Neural cell (in vitro differentiated cells): ENCODE measurements at regions not wholly inside any gene's neighbourhood (a gene's known extent, or its start where the extent isn't known, plus 50 kb on each side); places are given as distances from the start of the nearest gene placed in this dataset.

Experiments used
- H2AFZ ChIP-seq: fragments of 200-600, 300-800 bp; sonication (generic), shearing (Covaris generic); 2 replicates; pipeline ENCODE4 v1.6.0; 2014; ENCODE audit warnings: low read depth, mild to moderate bottlenecking, antibody characterized with exemption, low read length, moderate library complexity
- H3F3A ChIP-seq: fragments of 200-600 bp; shearing (Covaris generic); 2 replicates; pipeline ENCODE4 v1.6.1; 2016; ENCODE audit warnings: mild to moderate bottlenecking, moderate library complexity, mixed read lengths, antibody characterized with exemption, low read length; ENCODE audit not compliant: insufficient read depth, poor library complexity, severe bottlenecking
- H3K27ac ChIP-seq: fragments of 200-600, 300-800 bp; sonication (generic), shearing (Covaris generic); 2 replicates; pipeline ENCODE4 v1.5.1; 2014; ENCODE audit warnings: mild to moderate bottlenecking, low read length, moderate library complexity
- H3K27me3 ChIP-seq: fragments of 300-800, 200-600 bp; sonication (generic), shearing (Covaris generic); 2 replicates; pipeline ENCODE4 v1.6.0; 2014; ENCODE audit warnings: mild to moderate bottlenecking, low read depth, low read length, moderate library complexity; ENCODE audit not compliant: insufficient read depth
- H3K36me3 ChIP-seq: fragments of 300-800, 200-600 bp; sonication (generic), shearing (Covaris generic); 2 replicates; pipeline ENCODE4 v1.5.1; 2014; ENCODE audit warnings: mild to moderate bottlenecking, antibody characterized with exemption, low read length, moderate library complexity; ENCODE audit not compliant: insufficient read depth
- H3K4me2 ChIP-seq: fragments of 300-800, 200-600 bp; sonication (generic), shearing (Covaris generic); 2 replicates; pipeline ENCODE4 v1.6.0; 2014; ENCODE audit warnings: mild to moderate bottlenecking, low read length
- H3K4me3 ChIP-seq: fragments of 300-800, 200-600 bp; sonication (generic), shearing (Covaris generic); 2 replicates; pipeline ENCODE4 v1.5.1; 2014; ENCODE audit warnings: mild to moderate bottlenecking, low read length, moderate library complexity
- H3K79me2 ChIP-seq: fragments of 200-600 bp; shearing (Covaris generic); replicated peaks from 2 replicates; pipeline ENCODE4 v1.6.0; 2014; ENCODE audit warnings: mild to moderate bottlenecking, low read length, moderate library complexity; ENCODE audit not compliant: insufficient read depth
- H3K9ac ChIP-seq: fragments of 300-800, 200-600 bp; sonication (generic), shearing (Covaris generic); 2 replicates; pipeline ENCODE4 v1.6.1; 2016; ENCODE audit warnings: mild to moderate bottlenecking, low read length, mixed read lengths
- H3K9me2 ChIP-seq: fragments of 200-600 bp; shearing (Covaris generic); 2 replicates; pipeline ENCODE4 v1.6.1; 2016; ENCODE audit warnings: mild to moderate bottlenecking, low read length, mixed read lengths; ENCODE audit not compliant: insufficient read depth
- H3K9me3 ChIP-seq: fragments of 200-600, 300-800 bp; sonication (generic), shearing (Covaris generic); 2 replicates; pipeline ENCODE4 v1.6.1; 2016; ENCODE audit warnings: mild to moderate bottlenecking, mixed run types, low read length, moderate library complexity, mixed read lengths
- H4K20me1 ChIP-seq: fragments of 200-600 bp; shearing (Covaris generic); 2 replicates; pipeline ENCODE4 v1.6.1; 2016; ENCODE audit warnings: mild to moderate bottlenecking, mixed run types; ENCODE audit not compliant: insufficient read depth
- EP300 ChIP-seq: fragments of 450-650 bp; conservative IDR thresholded peaks from 2 replicates; pipeline ENCODE4 v1.6.1; 2014; ENCODE audit warnings: antibody characterized with exemption, mild to moderate bottlenecking, moderate library complexity; ENCODE audit not compliant: poor library complexity, severe bottlenecking
- EZH2 ChIP-seq: fragments of 200-600, 300-800 bp; shearing (Covaris generic), sonication (generic); IDR thresholded peaks from 2 replicates; pipeline ENCODE4 v1.6.1; 2014; ENCODE audit warnings: antibody characterized with exemption, low read length, borderline replicate concordance, mild to moderate bottlenecking; ENCODE audit not compliant: insufficient read depth, poor library complexity, severe bottlenecking
- MXI1 ChIP-seq: fragments of 450-650 bp; conservative IDR thresholded peaks from 2 replicates; pipeline ENCODE4 v1.6.1; 2014; ENCODE audit warnings: antibody characterized with exemption, mild to moderate bottlenecking; ENCODE audit not compliant: poor library complexity, severe bottlenecking
- POLR2AphosphoS5 ChIP-seq: IDR thresholded peaks from 2 replicates; pipeline ENCODE4 v1.6.1; 2012
- RAD21 ChIP-seq: fragments of 450-650 bp; conservative IDR thresholded peaks from 2 replicates; pipeline ENCODE4 v1.6.1; 2014; ENCODE audit warnings: antibody characterized with exemption, mild to moderate bottlenecking, moderate library complexity
- SMC3 ChIP-seq: fragments of 450-650 bp; conservative IDR thresholded peaks from 2 replicates; pipeline ENCODE4 v1.6.1; 2014; ENCODE audit warnings: antibody characterized with exemption, mild to moderate bottlenecking, moderate library complexity; ENCODE audit not compliant: poor library complexity
- TAF1 ChIP-seq: IDR thresholded peaks from 2 replicates; pipeline ENCODE4 v1.6.1; 2012; ENCODE audit warnings: low read depth
- TF ChIP-seq, protein P1 (sequence below): IDR thresholded peaks from 2 replicates; pipeline ENCODE4 v1.6.1; 2012; ENCODE audit warnings: borderline replicate concordance
- TF ChIP-seq, protein P2 (sequence below): fragments of 450-650 bp; IDR thresholded peaks from 2 replicates; pipeline ENCODE4 v1.5.1; 2014; ENCODE audit warnings: antibody characterized with exemption, mild to moderate bottlenecking, moderate library complexity; ENCODE audit not compliant: poor library complexity, severe bottlenecking

DNA sequence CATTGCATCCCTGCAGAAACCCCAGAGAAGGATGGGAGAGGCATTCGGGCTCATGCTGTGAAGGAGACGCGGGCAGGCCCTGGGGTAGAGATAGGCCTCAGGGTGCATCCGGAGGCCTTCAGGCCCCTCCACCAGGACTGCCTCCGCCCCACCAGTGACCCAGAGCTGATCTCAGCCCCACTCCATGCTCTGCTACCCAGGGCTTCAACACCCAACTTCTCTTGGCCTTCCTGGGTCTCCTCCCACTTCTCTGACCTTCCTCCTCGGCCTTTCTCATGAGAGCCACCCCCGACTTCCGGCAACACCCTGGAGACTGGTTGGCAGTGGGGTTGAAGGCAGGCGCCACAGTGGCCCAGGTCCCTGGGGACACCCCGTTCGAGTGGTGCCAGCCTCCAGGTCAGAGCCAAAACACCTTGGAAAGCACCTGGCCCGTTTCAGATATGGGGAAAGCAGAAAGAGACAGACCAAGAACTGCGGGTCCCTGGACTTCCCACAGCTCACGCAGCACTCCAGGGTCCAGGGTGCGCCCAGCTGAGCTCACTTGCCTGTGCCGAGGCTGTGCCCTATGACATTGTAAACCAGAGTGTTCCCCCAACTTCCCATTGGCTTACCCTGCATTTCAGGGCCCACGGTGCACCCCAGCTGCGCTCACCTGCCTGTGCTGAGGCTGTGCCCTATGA, 65.1 kb upstream of the OLFM1 start:
- TF ChIP-seq POLR2AphosphoS5, result no peak
- no peak for TF ChIP-seq EZH2
- TF ChIP-seq, protein P1, sequence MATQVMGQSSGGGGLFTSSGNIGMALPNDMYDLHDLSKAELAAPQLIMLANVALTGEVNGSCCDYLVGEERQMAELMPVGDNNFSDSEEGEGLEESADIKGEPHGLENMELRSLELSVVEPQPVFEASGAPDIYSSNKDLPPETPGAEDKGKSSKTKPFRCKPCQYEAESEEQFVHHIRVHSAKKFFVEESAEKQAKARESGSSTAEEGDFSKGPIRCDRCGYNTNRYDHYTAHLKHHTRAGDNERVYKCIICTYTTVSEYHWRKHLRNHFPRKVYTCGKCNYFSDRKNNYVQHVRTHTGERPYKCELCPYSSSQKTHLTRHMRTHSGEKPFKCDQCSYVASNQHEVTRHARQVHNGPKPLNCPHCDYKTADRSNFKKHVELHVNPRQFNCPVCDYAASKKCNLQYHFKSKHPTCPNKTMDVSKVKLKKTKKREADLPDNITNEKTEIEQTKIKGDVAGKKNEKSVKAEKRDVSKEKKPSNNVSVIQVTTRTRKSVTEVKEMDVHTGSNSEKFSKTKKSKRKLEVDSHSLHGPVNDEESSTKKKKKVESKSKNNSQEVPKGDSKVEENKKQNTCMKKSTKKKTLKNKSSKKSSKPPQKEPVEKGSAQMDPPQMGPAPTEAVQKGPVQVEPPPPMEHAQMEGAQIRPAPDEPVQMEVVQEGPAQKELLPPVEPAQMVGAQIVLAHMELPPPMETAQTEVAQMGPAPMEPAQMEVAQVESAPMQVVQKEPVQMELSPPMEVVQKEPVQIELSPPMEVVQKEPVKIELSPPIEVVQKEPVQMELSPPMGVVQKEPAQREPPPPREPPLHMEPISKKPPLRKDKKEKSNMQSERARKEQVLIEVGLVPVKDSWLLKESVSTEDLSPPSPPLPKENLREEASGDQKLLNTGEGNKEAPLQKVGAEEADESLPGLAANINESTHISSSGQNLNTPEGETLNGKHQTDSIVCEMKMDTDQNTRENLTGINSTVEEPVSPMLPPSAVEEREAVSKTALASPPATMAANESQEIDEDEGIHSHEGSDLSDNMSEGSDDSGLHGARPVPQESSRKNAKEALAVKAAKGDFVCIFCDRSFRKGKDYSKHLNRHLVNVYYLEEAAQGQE, result no peak
- no peak for TF ChIP-seq SMC3
- no peak for TF ChIP-seq MXI1
- TF ChIP-seq RAD21, result no peak
- no peak for TF ChIP-seq TAF1
- TF ChIP-seq EP300, result no peak
- TF ChIP-seq, protein P2, sequence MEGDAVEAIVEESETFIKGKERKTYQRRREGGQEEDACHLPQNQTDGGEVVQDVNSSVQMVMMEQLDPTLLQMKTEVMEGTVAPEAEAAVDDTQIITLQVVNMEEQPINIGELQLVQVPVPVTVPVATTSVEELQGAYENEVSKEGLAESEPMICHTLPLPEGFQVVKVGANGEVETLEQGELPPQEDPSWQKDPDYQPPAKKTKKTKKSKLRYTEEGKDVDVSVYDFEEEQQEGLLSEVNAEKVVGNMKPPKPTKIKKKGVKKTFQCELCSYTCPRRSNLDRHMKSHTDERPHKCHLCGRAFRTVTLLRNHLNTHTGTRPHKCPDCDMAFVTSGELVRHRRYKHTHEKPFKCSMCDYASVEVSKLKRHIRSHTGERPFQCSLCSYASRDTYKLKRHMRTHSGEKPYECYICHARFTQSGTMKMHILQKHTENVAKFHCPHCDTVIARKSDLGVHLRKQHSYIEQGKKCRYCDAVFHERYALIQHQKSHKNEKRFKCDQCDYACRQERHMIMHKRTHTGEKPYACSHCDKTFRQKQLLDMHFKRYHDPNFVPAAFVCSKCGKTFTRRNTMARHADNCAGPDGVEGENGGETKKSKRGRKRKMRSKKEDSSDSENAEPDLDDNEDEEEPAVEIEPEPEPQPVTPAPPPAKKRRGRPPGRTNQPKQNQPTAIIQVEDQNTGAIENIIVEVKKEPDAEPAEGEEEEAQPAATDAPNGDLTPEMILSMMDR, result no peak
- Histone ChIP-seq H3K27me3 (no peaks in the 10 kb centered on the region), H3K27ac (peak overlapping the region; percentile 24), H3K4me2 (no peak overlapping the region), H3K79me2 (no peaks in the 10 kb centered on the region), H3K9me2 (no peaks in the 10 kb centered on the region), H3K9me3 (no peaks in the 10 kb centered on the region), H3K9ac (no peak overlapping the region), H3F3A (no peaks in the 10 kb centered on the region), H2AFZ (no peak overlapping the region), H3K4me3 (no peak overlapping the region), H4K20me1 (no peaks in the 10 kb centered on the region), H3K36me3 (no peaks in the 10 kb centered on the region)

GRCh38 chr9:135023088-135023785, 64.2 kb upstream of the OLFM1 start:
- H3K9me3 ChIP-seq, result no peaks in the 10 kb centered on the region
- no peak overlapping the region for H3K27ac ChIP-seq
- H3F3A ChIP-seq, result no peaks in the 10 kb centered on the region
- no peak overlapping the region for H3K4me2 ChIP-seq
- H3K9ac ChIP-seq, result no peak overlapping the region
- no peaks in the 10 kb centered on the region for H3K36me3 ChIP-seq
- H2AFZ ChIP-seq, result no peak overlapping the region
- no peak for TF ChIP-seq SMC3
- TF ChIP-seq, protein P1, result no peak
- TF ChIP-seq EP300, result no peak
- H3K9me2 ChIP-seq, result no peaks in the 10 kb centered on the region
- H3K79me2 ChIP-seq, result no peaks in the 10 kb centered on the region
- no peaks in the 10 kb centered on the region for H3K27me3 ChIP-seq
- no peak overlapping the region for H3K4me3 ChIP-seq
- H4K20me1 ChIP-seq, result no peaks in the 10 kb centered on the region
